Large intestine (tissue), 3 donors: ENCODE measurements at regions not wholly inside any gene's neighbourhood (a gene's known extent, or its start where the extent isn't known, plus 50 kb on each side); places are given as distances from the start of the nearest gene placed in this dataset.

Experiments
- DNase-seq, 2 donors: peaks; one replicate each; pipeline versions ENCODE4 v3.0.0 to v3.0.0-alpha.2; 2013
- H3K27ac ChIP-seq: one replicate; pipeline ENCODE4 v1.5.1; 2013; ENCODE audit warnings: low read length
- H3K27me3 ChIP-seq: 2 replicates; pipeline ENCODE4 v1.6.1; 2013; ENCODE audit warnings: low read length; ENCODE audit not compliant: control insufficient read depth, insufficient read depth
- H3K36me3 ChIP-seq: 2 replicates; pipeline ENCODE4 v1.6.1; 2013; ENCODE audit warnings: low read length; ENCODE audit not compliant: control insufficient read depth, insufficient read depth
- H3K4me1 ChIP-seq: one replicate; pipeline ENCODE4 v1.6.1; 2013; ENCODE audit warnings: low read length; ENCODE audit not compliant: control insufficient read depth, insufficient read depth
- H3K4me3 ChIP-seq: one replicate; pipeline ENCODE4 v1.5.1; 2013; ENCODE audit warnings: low read length
- H3K9me3 ChIP-seq: one replicate; pipeline ENCODE4 v1.6.1; 2013; ENCODE audit warnings: mild to moderate bottlenecking, low read depth, low read length, moderate library complexity; ENCODE audit not compliant: control insufficient read depth
- WGBS: methylation state at CpG from one replicate; pipeline ENCODE4 v1.1.5; 2013; ENCODE audit warnings: low lambda C conversion rate; ENCODE audit not compliant: insufficient coverage; 5-methylcytosine and 5-hydroxymethylcytosine counted together

DNA sequence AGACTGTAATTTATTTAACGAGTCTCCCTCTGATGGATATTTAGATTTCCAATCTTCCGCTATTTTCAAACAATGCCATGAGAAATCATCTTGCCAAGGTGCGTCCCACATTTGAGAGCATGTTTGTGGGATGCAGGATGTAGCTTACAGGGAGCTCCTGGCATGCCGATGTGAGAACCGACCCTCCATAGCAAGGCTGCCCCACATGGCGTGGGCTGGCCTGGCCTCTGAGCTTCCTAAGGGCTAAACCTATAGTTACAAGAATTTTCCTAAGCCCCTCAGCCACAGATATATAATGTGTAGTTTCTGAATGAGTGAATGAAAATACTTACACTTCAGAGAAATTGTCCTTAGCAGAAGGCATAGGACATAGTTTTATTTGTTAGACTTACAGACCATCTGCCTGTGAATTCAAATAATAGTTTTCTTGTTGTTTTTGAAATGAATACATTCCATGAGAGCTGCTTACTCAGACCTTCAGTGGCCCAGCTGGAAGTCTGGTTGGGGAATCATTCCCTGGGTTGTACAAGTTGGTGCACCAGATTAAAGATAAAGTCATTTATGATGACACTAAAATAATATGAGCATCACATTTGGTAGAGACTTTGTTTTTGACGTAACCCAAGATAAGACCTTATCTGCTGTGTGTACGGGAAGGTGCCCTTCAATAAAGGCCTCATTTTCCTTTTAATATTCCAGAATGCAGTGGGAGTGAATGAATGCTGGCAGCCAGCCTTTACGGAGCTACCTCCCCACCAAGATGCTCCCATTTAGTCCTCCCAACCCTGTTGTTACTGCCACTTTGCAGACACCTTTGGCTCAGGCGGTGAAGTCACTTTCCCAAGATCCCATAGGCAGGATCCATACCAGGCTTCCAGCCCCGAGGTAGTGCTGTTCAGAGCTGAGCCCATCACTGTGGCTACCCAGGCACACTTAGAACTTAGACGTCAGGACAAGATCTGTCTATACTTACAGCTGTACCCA is 107.1 kb downstream of the GLI2 start:
- Histone ChIP-seq H3K27ac (no peak overlapping the region), H3K4me3 (no peak overlapping the region), H3K9me3 (peaks cover under 1% of the 10 kb centered on the region), H3K4me1 (no peaks in the 10 kb centered on the region), H3K27me3 (peaks cover 13% of the 10 kb centered on the region), H3K36me3 (no peaks in the 10 kb centered on the region)
- WGBS, result 100% methylated on average over 3 of the region's 12 CpGs
- no peak for DNase-seq

DNA sequence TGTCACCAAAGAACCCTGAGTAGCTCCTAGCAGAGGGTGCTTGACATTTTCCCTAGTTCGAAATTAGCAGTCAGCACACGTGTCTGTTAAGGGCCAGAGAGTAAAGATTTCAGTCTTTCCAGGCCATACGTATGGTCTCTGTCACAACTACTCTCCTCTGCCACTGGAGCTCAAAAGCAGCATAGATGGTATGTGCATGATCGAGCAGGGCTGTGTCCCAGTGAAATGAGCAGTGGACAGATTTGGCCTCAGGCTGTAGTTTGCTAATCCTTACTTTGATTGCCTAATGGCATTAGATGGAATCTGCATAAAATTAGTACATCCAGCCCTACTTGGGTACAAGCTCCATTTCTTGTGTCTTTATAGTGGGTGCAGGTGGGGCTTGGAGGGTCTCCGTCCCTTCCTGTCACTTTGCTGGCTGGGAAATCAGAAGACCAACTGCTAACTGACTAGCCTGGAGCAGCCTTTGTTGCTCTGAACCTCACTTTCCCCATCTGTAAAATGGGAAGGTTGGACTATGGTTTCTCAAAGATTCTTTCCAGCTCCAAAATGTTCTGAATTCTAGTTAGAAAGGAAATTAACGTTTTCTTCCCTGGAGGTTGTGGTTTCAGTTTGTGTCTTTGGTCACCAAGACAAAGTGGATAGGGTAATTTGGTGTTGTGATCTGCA is 108.5 kb downstream of the GLI2 start:
- DNase-seq, result no peak
- H3K4me1 ChIP-seq, result no peaks in the 10 kb centered on the region
- H3K9me3 ChIP-seq, result peaks cover 3% of the 10 kb centered on the region
- H3K27me3 ChIP-seq, result peaks cover 17% of the 10 kb centered on the region
- no peak overlapping the region for H3K4me3 ChIP-seq
- H3K27ac ChIP-seq, result no peak overlapping the region
- WGBS, result no CpG with 5 or more reads among the region's 6 CpGs
- no peaks in the 10 kb centered on the region for H3K36me3 ChIP-seq

GRCh38 chr2:120845277-120845676 is 109.6 kb downstream of the GLI2 start:
- 60% methylated on average over 1 of the region's 9 CpGs for WGBS
- no peaks in the 10 kb centered on the region for H3K36me3 ChIP-seq
- no peak overlapping the region for H3K4me3 ChIP-seq
- H3K4me1 ChIP-seq, result no peaks in the 10 kb centered on the region
- peaks cover 16% of the 10 kb centered on the region for H3K27me3 ChIP-seq
- peak in 1 of 2 donors; percentile 19 for DNase-seq
- no peak overlapping the region for H3K27ac ChIP-seq
- H3K9me3 ChIP-seq, result peaks cover 3% of the 10 kb centered on the region

DNA sequence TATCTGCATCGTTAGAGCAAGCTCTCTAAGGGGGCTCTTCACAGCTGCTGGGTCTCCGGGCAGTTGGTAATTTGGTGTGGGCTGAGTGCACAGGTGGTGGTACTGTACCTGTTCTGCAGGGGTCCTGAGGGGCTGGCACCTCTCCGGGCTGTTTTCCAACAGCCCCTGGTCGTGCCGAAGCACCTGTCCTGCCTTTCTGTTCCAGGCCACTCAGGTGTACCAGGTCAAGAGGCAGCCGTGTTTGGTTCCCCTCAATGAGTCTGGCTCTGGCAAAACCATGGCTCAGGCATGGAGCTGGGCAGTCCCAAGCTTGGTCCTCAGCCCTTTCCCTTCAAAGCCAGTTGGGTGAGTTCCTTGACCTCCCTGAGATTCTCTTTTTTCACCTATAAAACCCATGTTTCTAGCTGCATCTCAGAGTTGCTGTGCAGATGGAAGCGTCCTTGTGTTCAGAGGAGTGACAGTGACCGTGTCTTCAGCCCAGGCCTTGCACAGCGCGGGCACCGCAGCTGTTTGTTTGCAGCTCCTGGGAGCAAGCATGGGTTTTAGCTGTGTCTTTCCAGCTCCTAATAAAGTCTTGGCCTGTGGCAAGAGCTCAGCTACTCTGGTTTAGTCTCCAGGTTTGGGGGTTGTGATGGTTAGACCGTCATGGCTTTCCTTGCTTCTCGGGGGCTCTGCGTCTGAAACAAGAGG is 110.9 kb downstream of the GLI2 start:
- WGBS, result no CpG with 5 or more reads among the region's 14 CpGs
- DNase-seq, result no peak
- Histone ChIP-seq H3K27ac (no peak overlapping the region), H3K27me3 (peaks cover 9% of the 10 kb centered on the region), H3K9me3 (peaks cover 3% of the 10 kb centered on the region), H3K36me3 (no peaks in the 10 kb centered on the region), H3K4me1 (no peaks in the 10 kb centered on the region), H3K4me3 (no peak overlapping the region)

DNA sequence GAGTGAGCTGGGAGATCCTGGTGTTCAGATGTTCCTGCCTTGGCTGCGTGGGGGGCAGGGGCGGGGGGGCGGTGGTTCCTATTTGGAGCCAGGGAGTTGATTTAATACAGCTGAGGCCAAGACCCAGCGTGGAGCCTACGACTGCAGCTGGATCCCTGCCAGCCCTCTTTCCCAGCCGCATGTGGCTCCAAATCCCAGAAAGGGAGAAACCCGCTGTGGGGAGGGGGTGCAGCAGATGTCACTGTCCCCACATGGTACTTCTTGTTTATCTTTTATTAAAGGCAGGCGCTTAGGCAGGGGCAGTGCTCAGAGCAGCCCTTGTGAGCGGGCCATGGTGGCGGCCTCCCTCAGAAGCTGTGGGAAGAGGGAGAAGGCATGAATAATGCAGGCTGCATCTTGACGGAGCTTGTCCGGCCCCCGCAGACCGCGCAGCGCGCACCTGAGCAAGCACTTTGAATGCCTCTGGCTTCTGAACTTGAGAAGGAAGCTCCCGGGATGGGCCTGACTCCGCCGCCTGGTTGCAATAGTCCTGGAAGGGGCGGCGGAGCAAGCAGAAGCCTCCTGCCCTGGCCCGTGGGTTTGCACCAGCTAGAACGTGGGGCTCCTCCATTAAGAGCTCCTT is 112.1 kb downstream of the GLI2 start:
- no CpG with 5 or more reads among the region's 24 CpGs for WGBS
- Histone ChIP-seq H3K36me3 (no peaks in the 10 kb centered on the region), H3K27ac (no peak overlapping the region), H3K4me1 (no peaks in the 10 kb centered on the region), H3K27me3 (peaks cover 9% of the 10 kb centered on the region), H3K9me3 (peaks cover 3% of the 10 kb centered on the region), H3K4me3 (no peak overlapping the region)
- DNase-seq, result peak in 1 of 2 donors; percentile 32

DNA sequence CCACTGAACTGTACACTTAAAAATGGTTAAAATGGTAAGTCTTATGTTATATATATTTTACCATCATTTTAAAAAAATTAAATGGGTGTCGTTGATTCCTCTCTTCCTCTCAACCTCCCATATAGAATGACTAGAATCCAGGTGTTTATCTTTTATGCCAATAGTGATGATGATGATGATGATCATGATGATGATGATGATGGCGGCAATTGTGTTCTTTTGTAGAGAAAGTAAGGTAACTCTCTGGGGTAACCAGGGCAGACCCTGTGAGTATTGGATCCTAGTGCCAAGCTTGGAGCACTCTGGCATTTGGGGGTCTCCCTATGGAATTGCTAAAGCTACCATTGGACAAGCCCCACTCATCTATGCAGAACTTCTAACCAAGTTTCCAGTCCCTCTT is 113.6 kb downstream of the GLI2 start:
- no peak overlapping the region for H3K4me3 ChIP-seq
- peaks cover 3% of the 10 kb centered on the region for H3K9me3 ChIP-seq
- no peak for DNase-seq
- no peaks in the 10 kb centered on the region for H3K36me3 ChIP-seq
- no peaks in the 10 kb centered on the region for H3K4me1 ChIP-seq
- peaks cover 9% of the 10 kb centered on the region for H3K27me3 ChIP-seq
- WGBS, result no CpG with 5 or more reads among the region's 2 CpGs
- H3K27ac ChIP-seq, result no peak overlapping the region

DNA sequence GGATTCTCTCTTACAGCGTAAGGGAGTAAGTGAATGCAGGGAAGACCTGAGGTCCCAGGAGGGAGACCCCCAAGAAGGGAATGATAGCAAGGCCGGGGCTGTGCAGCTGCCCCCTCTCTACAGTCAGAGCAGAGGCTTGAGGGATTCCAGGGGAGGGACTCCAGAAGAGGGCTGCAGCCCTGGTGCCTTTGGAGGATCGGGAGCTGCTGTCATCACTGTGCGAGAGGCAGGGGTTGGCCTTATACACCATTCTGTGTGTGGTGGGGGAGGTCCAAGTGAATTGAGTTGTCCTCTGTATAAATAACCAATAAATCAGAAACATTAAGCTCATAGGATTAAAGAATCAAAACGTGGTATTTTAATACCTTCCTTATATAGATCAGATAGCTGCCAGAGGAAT is 114.9 kb downstream of the GLI2 start:
- WGBS, result 20% methylated on average over 1 of the region's 5 CpGs
- H3K4me3 ChIP-seq, result no peak overlapping the region
- DNase-seq, result no peak
- no peak overlapping the region for H3K27ac ChIP-seq
- H3K36me3 ChIP-seq, result no peaks in the 10 kb centered on the region
- H3K4me1 ChIP-seq, result no peaks in the 10 kb centered on the region
- H3K9me3 ChIP-seq, result peaks cover 3% of the 10 kb centered on the region
- peaks cover 9% of the 10 kb centered on the region for H3K27me3 ChIP-seq

DNA sequence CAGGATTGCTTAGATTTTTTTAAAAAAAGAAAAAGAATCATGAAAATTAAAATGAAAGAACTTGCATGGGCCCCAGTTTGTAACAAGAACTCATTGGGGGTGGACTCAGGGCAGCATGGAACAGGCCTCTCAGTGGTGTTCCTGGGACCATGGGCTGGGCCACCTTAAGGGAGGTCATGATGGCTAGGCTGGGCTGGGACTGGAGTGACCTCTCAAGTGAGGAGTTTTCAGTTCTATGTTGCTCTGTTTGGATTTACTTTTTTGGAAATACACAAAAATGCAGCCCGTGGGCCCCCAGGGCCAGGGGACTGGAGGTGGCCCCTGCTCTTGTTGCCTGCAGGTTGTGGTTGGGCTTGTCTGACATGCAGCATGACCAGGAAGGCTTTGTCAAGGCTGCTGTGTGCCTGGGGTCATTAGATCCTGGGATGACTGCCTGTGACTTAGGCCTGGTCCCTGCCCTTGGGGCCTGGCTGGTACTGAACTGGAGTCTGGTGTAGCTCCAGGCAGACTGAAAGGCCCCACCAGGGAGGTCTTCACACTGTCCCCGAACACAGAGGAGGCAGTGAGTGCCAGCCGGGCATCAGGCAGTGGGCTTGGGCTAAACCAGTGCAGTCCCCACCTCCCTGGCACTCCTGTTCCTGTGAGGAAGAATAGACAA is 115.6 kb downstream of the GLI2 start:
- Histone ChIP-seq H3K27ac (no peak overlapping the region), H3K4me3 (no peak overlapping the region), H3K4me1 (no peaks in the 10 kb centered on the region), H3K9me3 (peaks cover 3% of the 10 kb centered on the region), H3K36me3 (no peaks in the 10 kb centered on the region), H3K27me3 (peaks cover 9% of the 10 kb centered on the region)
- no CpG with 5 or more reads among the region's 3 CpGs for WGBS
- DNase-seq, result no peak

DNA sequence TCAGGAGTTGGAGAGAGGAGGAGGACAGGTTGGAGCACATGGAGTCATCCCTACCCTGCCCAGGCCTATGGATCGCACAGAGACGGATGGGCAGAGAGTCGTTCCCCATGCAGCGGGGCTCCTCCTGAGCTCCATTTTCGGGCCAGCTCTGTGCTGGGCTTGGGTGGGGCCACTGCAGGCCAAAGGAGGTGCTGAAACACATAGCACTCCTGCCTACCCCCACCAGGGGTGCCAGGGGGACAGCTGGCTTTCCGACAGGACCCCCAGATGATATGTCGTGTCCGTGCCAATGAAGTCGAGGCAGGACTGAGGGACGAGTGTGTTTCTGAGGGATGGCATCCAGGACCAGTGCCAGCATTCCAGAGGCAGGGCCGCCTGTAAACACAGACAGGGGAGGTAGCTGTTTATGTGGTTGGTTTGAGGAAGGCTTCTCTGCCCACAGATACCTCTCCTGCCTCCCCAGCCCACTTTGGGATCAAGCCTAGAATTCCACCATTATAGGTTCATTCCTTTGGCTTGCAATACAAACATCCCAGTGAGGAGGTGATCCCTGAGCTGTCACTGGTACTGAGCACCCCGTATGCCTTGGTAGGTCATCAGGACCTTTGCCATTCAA is 116.6 kb downstream of the GLI2 start:
- no peak overlapping the region for H3K27ac ChIP-seq
- H3K4me1 ChIP-seq, result no peaks in the 10 kb centered on the region
- DNase-seq, result no peak
- H3K36me3 ChIP-seq, result no peaks in the 10 kb centered on the region
- H3K27me3 ChIP-seq, result peaks cover 9% of the 10 kb centered on the region
- WGBS, result no CpG with 5 or more reads among the region's 12 CpGs
- H3K9me3 ChIP-seq, result peaks cover 3% of the 10 kb centered on the region
- H3K4me3 ChIP-seq, result no peak overlapping the region
